ELR (cell line): ENCODE measurements at regions not wholly inside any gene's neighbourhood (a gene's known extent, or its start where the extent isn't known, plus 50 kb on each side); places are given as distances from the start of the nearest gene placed in this dataset.
A peak's percentile ranks its signal among the peaks of the same experiment; 100 is the strongest.

ENCODE experiments used
- DNase-seq: peaks from one replicate; pipeline ENCODE4 v3.0.0-alpha.2; 2015; ENCODE audit warnings: low read depth

DNA sequence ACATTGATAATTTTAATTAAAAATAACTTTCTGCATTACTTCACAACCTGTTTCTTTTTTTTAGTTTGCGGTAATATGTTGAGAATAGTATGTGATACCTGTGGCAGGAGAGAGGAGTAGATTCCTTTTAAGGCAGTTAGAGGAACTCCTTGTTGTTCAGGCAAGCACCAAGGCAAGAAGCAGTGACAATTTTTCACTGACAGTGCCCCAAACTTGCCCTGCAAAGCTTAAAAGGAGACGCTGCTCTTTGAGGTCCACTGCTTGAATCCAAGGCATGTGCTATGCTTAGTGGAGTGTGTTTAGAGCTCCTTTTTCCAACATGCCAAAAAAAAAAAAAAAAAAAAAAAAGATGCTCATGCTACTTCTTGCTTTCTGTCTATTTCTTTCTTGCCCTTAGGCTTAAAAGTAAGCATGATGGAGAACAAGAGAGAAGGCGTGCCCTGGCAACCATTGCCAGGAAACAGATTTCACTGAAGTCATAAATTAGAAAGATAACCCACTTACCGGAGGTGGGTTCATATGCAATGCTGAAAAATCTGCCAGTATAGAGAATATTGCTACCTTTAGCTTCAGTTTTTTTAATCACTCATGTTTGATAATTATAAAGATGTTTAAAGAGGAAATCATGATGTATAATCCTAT, 58.3 kb upstream of the DYRK2 start:
- DNase-seq: no peak

DNA sequence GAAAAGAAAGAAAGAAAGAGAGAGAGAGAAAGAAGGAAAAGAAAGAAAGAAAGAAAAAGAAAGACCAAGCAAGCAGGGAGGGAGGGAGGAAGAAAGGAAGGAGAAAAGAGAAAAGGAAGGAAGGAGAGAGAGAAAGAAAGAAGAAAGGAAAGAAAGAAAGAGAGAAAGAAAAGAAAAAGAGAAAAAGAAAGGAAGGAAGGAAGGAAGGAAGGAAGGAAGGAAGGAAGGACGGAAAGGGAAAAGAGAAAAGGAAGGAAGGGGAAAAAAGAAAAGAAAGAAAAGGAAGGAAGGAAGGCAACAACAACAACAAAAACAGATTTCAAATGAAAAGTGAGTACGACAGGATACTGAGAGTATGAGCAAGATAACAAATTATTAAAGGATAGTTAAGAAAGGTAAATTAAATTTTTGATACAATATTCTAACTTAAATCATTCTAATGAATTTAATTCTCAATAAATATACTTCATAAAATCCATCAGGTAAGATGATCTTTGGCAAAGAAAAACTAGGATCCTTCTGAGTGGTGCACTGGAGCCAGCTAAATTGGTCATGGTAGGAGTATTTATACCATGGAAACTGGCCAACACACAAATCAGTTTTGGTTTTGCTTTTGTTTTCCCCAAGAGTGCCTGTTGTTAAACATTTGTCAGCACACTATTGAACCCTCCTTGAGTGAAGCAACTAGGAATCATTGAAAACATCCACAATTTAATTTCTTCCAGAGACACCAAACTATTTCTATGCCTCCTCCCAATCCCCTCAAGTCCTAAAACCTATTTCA, 56.1 kb upstream of the DYRK2 start:
- peak; percentile 59 for DNase-seq

DNA sequence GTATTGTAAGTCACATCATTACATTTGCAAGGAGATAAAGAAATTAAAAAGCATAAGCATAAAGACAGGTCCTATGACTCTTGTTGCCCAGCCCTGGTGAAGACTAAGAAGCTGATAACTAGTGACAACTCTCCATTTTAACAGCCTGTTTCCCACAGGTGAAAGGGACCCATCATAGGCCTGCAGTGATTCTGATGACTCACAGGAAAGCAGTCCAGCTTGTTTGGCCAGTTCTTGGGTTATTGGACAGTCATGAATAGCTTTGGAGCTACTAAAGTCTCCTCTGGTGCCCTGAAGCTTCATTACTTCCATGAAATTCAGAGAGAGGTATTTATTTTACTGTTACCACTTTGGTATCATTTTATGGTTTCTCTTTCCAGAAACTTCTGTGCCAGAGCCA, 55.5 kb upstream of the DYRK2 start:
- peak; percentile 47 for DNase-seq

DNA sequence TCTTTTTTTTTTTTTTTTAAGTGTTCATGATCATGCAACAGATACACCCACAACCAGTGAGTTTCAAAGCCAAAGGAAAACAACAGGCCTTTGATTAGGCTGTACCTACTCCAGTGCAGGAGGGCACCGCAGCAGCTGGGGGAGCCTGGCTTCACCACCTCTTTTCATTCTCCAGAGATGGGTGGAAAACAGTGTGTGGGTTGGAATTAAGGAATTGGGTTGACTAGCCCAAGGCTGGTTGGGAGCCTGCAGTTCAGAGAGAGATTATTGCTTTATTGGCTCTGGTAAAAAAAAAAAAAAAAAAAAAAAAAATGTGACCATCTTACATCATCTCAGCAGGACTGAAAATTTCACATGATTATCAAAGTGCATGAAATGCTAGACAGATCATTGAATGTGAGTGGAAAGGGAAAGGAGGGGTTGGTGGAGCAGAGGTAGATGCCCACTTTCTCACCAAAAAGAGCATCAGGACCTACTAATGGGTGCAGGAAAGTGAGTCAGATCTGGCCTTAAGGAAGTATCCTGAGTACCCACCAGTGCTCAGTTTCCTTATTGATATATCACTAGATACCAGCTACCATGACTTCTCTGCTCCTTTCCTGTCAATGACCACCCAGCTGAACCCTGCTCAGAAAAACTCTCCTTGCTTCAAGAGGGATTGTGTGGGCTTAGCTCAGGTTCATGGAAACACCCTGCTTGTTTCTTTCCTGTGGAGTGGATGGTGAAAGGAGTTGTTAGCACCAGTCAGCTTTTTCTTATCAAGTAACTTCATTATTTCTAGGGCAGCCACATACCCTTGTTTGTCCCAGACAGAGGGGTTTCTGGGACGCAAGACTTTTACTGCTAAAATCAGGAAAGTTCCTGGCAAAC, 54.8 kb upstream of the DYRK2 start:
- DNase-seq: no peak

DNA sequence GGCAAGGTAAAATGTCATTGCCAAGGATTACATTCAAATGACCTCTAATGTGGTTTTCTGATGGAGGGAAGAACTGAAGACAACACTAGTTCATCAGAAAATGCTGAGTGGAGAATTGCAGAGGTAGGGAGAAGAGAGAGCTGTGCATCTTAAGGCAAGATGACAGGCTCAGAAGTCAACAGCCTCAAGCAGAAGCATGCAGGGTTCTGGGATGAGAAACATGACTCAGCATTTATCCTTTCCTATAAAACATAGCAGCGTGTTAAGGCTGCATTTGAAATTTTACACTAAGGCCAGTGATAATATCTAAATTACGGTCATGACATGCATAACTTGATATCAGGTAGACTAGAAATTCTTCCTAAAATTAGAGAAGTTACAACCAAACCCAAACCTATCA, 53.7 kb upstream of the DYRK2 start:
- peak; percentile 1 for DNase-seq

DNA sequence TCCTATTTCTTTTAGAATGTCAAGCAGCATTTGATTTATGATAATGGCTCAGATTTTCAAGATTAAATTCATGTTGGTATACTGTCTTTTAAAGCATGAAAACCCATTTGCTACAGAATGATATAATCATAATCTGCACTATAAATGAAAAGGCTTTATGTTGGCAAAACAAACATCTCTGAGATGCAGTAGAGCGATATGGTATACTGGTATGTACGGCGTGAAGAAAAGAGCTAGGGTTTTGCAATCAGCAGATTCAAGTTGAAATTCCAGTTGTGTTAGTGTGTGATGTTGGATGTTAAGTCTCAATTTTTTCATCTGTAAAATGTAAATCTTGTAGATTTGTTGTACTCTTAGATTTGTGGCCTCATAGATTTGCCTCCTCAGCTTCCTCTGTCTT, 53.2 kb upstream of the DYRK2 start:
- no peak for DNase-seq

DNA sequence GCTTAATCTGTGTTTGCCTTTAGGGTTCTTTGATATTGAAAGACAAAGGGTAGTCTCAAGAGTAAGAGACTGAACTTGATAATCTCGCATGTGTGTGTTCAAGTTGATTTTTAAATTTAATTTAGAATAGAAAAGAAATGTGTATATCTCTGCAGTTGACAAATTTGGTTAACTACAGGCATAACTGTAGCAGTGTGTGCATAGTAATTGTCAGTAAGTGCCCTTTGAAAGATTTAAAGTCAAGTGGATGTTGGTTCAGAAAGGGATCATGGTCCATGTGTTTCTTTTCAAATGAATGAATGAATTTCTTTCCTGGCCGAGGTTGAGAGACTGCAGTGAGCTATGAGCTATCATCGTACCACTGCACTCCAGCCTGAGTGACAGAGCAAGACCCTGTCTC, 49.9 kb upstream of the DYRK2 start:
- DNase-seq: no peak
